ENCODE measurements at regions not wholly inside any gene's neighbourhood (a gene's known extent, or its start where the extent isn't known, plus 50 kb on each side); places are given as distances from the start of the nearest gene placed in this dataset.

DNA sequence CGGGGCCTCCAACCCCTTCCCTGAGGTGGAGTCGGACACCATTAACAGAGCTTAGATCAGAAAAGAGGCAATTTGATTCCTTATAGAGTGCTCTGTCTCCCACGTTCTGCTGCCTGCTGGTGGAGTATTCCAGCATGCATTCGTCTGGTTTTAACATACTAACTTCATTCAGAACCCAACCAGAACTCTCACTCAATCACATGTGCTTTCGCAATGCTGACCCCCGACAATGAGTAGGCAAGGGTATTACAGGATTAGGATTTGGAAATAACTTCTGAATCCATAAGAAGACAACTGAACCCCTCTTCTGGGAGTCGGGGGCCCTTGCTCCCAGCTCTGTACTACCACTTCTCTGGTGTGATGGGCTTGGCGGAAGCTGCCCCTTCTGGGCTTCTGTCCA lies 55.7 kb upstream of the HABP2 start:
- TF ChIP-seq, protein P1, sequence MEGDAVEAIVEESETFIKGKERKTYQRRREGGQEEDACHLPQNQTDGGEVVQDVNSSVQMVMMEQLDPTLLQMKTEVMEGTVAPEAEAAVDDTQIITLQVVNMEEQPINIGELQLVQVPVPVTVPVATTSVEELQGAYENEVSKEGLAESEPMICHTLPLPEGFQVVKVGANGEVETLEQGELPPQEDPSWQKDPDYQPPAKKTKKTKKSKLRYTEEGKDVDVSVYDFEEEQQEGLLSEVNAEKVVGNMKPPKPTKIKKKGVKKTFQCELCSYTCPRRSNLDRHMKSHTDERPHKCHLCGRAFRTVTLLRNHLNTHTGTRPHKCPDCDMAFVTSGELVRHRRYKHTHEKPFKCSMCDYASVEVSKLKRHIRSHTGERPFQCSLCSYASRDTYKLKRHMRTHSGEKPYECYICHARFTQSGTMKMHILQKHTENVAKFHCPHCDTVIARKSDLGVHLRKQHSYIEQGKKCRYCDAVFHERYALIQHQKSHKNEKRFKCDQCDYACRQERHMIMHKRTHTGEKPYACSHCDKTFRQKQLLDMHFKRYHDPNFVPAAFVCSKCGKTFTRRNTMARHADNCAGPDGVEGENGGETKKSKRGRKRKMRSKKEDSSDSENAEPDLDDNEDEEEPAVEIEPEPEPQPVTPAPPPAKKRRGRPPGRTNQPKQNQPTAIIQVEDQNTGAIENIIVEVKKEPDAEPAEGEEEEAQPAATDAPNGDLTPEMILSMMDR (IDR thresholded peaks at IDR 0.05) = no peak
- no peak for TF ChIP-seq POLR2A (IDR thresholded peaks at IDR 0.05)
